Upper lobe of left lung (tissue), 6 donors: ENCODE measurements at regions not wholly inside any gene's neighbourhood (a gene's known extent, or its start where the extent isn't known, plus 50 kb on each side); places are given as distances from the start of the nearest gene placed in this dataset.

Experiments used
- ATAC-seq, 2 donors: fragments of 200-7000 bp; cut with Tn5 transposase; one replicate each; pipeline ENCODE4 v1.9.1; 2022; ENCODE audit warnings: mild to moderate bottlenecking in 2 of 2, moderate library complexity in 2 of 2; ENCODE audit not compliant: low FRiP score in 2 of 2
- DNase-seq, 2 donors: peaks; one replicate each; pipeline ENCODE4 v3.0.0-alpha.2; 2019 to 2020
- H3K27ac ChIP-seq, 4 donors: fragments of 200-600 bp; sonication (generic); one replicate each; pipeline ENCODE4 v1.5.1; 2016 to 2019
- H3K27me3 ChIP-seq, 4 donors: fragments of 200-600 bp; sonication (generic); one replicate each; pipeline ENCODE4 v1.5.1; 2017 to 2019
- H3K36me3 ChIP-seq, 4 donors: fragments of 200-600 bp; sonication (generic); one replicate each; pipeline ENCODE4 v1.5.1; 2016 to 2019
- H3K4me1 ChIP-seq, 4 donors: fragments of 200-600 bp; sonication (generic); one replicate each; pipeline ENCODE4 v1.5.1; 2018 to 2019
- H3K4me3 ChIP-seq, 4 donors: fragments of 200-600 bp; sonication (generic); one replicate each; pipeline ENCODE4 v1.5.1; 2017 to 2019; ENCODE audit warnings: mild to moderate bottlenecking in 2 of 4, moderate library complexity in 1 of 4
- H3K9me3 ChIP-seq, 4 donors: fragments of 200-600 bp; sonication (generic); one replicate each; pipeline ENCODE4 v1.5.1; 2018 to 2019
- CTCF ChIP-seq, 6 experiments: fragments of 450-650 bp in 4 of 6; fragments of 200-600 bp in 2 of 6; sonication (generic) in 2 of 6; IDR thresholded peaks; one replicate each; pipeline ENCODE4 v1.5.1; 2016 to 2019; ENCODE audit warnings: antibody characterized with exemption in 6 of 6
- EP300 ChIP-seq, 4 donors: sonication (generic); formaldehyde crosslinking; IDR thresholded peaks; one replicate each; pipeline ENCODE4 v1.5.1; 2017; ENCODE audit warnings: antibody characterized with exemption in 4 of 4, control low read depth in 2 of 4
- POLR2A ChIP-seq, 4 donors: fragments of 450-650 bp; IDR thresholded peaks; one replicate each; pipeline ENCODE4 v1.5.1; 2016 to 2017; ENCODE audit warnings: antibody characterized with exemption in 4 of 4, mild to moderate bottlenecking in 2 of 4
- POLR2AphosphoS5 ChIP-seq, 2 donors: sonication (generic); formaldehyde crosslinking; IDR thresholded peaks; one replicate each; pipeline ENCODE4 v1.5.1; 2017; ENCODE audit warnings: antibody characterized with exemption in 2 of 2
- WGBS, 2 donors: methylation state at CpG; one replicate each; pipeline ENCODE4 v1.1.5; 2017 to 2018; 5-methylcytosine and 5-hydroxymethylcytosine counted together
- donor health status: DM: no; HTN: no; CAD: no; lungs with moderate emphysema.
- donor health status: DM: no; HTN: yes; CAD: no; lungs with severe emphysema.

- 22 to 27% methylated on average over 5 of the region's 5 CpGs for WGBS, 2 donors
- peaks cover 6 to 11% (median 7%) of the 10 kb centered on the region in 4 donors for H3K4me1 ChIP-seq
- TF ChIP-seq POLR2AphosphoS5 (IDR thresholded peaks at IDR 0.05) (no peak), POLR2A (IDR thresholded peaks at IDR 0.05) (no peak), EP300 (IDR thresholded peaks at IDR 0.05) (no peak), CTCF (IDR thresholded peaks at IDR 0.05) (no peak)
- no peak overlapping the region for H3K4me3 ChIP-seq
- no peaks in the 10 kb centered on the region for H3K9me3 ChIP-seq
- H3K36me3 ChIP-seq = no peaks in the 10 kb centered on the region
- no peak for DNase-seq
- no peak for ATAC-seq
- peaks cover 0 to 7% (median 2%) of the 10 kb centered on the region in 4 donors for H3K27me3 ChIP-seq
- no peak overlapping the region for H3K27ac ChIP-seq
These were observed 69.2 kb upstream of the HNRNPA3 start for GRCh38 chr2:177143444-177143843.

- Histone ChIP-seq H3K27ac (no peak overlapping the region), H3K36me3 (no peaks in the 10 kb centered on the region), H3K27me3 (peaks cover 0 to 7% (median 2%) of the 10 kb centered on the region in 4 donors), H3K9me3 (no peaks in the 10 kb centered on the region), H3K4me1 (peaks cover 7 to 17% (median 10%) of the 10 kb centered on the region in 4 donors), H3K4me3 (no peak overlapping the region)
- WGBS, 2 donors = 1 to 4% methylated on average over 2 of the region's 2 CpGs
- peak in 1 of 2 donors; percentile 82 for ATAC-seq
- DNase-seq = no peak
- TF ChIP-seq POLR2AphosphoS5 (IDR thresholded peaks at IDR 0.05) (no peak), CTCF (IDR thresholded peaks at IDR 0.05) (peak; percentile 31 to 62 (median 52))
These were observed 65.4 kb upstream of the HNRNPA3 start for GRCh38 chr2:177147093-177147694.

GRCh38 chr2:177147834-177148445, 64.7 kb upstream of the HNRNPA3 start:
- ATAC-seq = peak in 1 of 2 donors; percentile 24
- no peaks in the 10 kb centered on the region for H3K36me3 ChIP-seq
- WGBS, 2 donors = 23 to 29% methylated on average over 13 of the region's 13 CpGs
- no peak for DNase-seq
- no peaks in the 10 kb centered on the region for H3K9me3 ChIP-seq
- H3K4me1 ChIP-seq = peaks cover 7 to 17% (median 10%) of the 10 kb centered on the region in 4 donors
- H3K27me3 ChIP-seq = peaks cover 0 to 7% (median 2%) of the 10 kb centered on the region in 4 donors
- no peak overlapping the region for H3K27ac ChIP-seq
- peak overlapping the region in 2 of 4 donors; percentile 48 to 49 for H3K4me3 ChIP-seq
- TF ChIP-seq EP300 (IDR thresholded peaks at IDR 0.05) (no peak), POLR2AphosphoS5 (IDR thresholded peaks at IDR 0.05) (no peak), CTCF (IDR thresholded peaks at IDR 0.05) (no peak), POLR2A (IDR thresholded peaks at IDR 0.05) (no peak)

GRCh38 chr2:177148477-177149154, 64.0 kb upstream of the HNRNPA3 start:
- peaks cover 7 to 17% (median 10%) of the 10 kb centered on the region in 4 donors for H3K4me1 ChIP-seq
- peaks cover 0 to 7% (median 2%) of the 10 kb centered on the region in 4 donors for H3K27me3 ChIP-seq
- peak overlapping the region in 3 of 4 donors; percentile 22 to 49 (median 48) for H3K4me3 ChIP-seq
- DNase-seq = peak in 1 of 2 donors; percentile 78
- ATAC-seq = peak; percentile 87 to 94
- H3K9me3 ChIP-seq = no peaks in the 10 kb centered on the region
- H3K36me3 ChIP-seq = no peaks in the 10 kb centered on the region
- TF ChIP-seq POLR2AphosphoS5 (IDR thresholded peaks at IDR 0.05) = no peak
- TF ChIP-seq CTCF (IDR thresholded peaks at IDR 0.05) = peak; percentile 46 to 69 (median 63)
- H3K27ac ChIP-seq = no peak overlapping the region
- WGBS, 2 donors = 2% methylated on average over 21 to 24 of the region's 25 CpGs
